ENCODE measurements at regions not wholly inside any gene's neighbourhood (a gene's known extent, or its start where the extent isn't known, plus 50 kb on each side); places are given as distances from the start of the nearest gene placed in this dataset.

DNA sequence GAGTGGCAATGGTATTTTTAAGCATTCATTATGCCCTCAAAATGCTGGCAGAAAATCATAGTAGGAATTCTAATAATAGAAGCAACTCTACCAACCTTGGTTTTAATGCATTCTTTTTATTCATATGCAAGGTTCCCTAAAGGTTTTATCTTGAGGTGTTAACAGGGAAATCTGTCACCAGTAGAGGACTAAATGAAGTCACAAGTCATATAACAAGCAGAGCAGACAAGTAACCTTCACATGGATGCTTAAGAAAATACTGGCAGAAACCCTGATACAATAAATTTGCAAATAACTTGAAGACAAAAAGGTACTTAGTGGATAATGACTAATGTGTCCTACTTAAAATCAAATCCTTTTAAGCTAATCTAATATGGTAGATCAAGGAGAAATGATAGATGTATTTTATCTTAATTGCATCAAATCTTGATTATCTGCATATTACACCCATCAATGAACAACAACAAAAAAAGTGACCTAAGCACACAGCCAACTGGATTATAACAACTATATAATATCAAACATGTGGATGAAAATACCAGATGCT, 73.3 kb downstream of the RFC3 start:
- H3K9ac ChIP-seq (ENCODE audit: low read depth in 1 of 2, low read length in 2 of 2): no peak overlapping the region
- no peaks in the 10 kb centered on the region for H3K4me1 ChIP-seq (ENCODE audit: control insufficient read depth in 4 of 4, insufficient read depth in 4 of 4, low read length in 3 of 4)
- H3K36me3 ChIP-seq (ENCODE audit: control insufficient read depth in 4 of 4, insufficient read depth in 3 of 4, low read depth in 1 of 4, low read length in 3 of 4): no peaks in the 10 kb centered on the region
- no peak overlapping the region for H3K27ac ChIP-seq (ENCODE audit: low read depth in 1 of 2, low read length in 2 of 2)
- no peak for DNase-seq (ENCODE audit: low spot score)
- no peaks in the 10 kb centered on the region for H3K27me3 ChIP-seq (ENCODE audit: control insufficient read depth in 4 of 4, insufficient read depth in 4 of 4, low read length in 3 of 4)
- no peak overlapping the region for H3K4me3 ChIP-seq (ENCODE audit: low read depth in 1 of 3, low read length in 3 of 3)
- peaks cover 0 to 7% (median 2%) of the 10 kb centered on the region in 4 donors for H3K9me3 ChIP-seq (ENCODE audit: control insufficient read depth in 4 of 4, low read length in 3 of 4)
- TF ChIP-seq NR2F2 (IDR thresholded peaks at IDR 0.05) (no peak), EGR1 (IDR thresholded peaks at IDR 0.05; ENCODE audit: low read depth in 2 of 2) (no peak), SP1 (IDR thresholded peaks at IDR 0.05) (no peak), JUND (IDR thresholded peaks at IDR 0.05) (no peak), TAF1 (conservative IDR thresholded peaks at IDR 0.05) (no peak)

DNA sequence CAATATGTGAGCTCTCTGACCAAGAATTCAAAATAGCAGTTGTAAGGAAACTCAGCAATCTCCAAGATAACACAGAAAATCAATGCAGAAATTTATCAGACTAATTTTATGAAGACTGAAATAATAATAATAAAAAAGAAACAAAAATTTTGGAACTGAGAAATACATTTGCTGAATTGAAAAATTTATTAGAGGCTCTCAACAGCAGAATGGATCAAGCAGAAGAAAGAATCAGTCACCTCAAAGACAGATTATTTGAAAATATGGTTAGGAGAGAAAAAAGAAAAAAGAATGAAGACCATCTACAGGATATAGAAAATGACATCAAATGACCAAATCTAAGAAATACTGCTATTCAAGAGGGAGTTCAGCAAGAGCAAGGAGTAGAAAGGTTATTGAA, 75.6 kb downstream of the RFC3 start:
- no peaks in the 10 kb centered on the region for H3K27me3 ChIP-seq (ENCODE audit: control insufficient read depth in 4 of 4, insufficient read depth in 4 of 4, low read length in 3 of 4)

More for the DNA sequence above, 75.6 kb downstream of the RFC3 start:
- Histone ChIP-seq H3K9me3 (ENCODE audit: control insufficient read depth in 4 of 4, low read length in 3 of 4) (peaks cover 0 to 7% (median 2%) of the 10 kb centered on the region in 4 donors), H3K4me3 (ENCODE audit: low read depth in 1 of 3, low read length in 3 of 3) (no peak overlapping the region), H3K27ac (ENCODE audit: low read depth in 1 of 2, low read length in 2 of 2) (no peak overlapping the region), H3K36me3 (ENCODE audit: control insufficient read depth in 4 of 4, insufficient read depth in 3 of 4, low read depth in 1 of 4, low read length in 3 of 4) (no peaks in the 10 kb centered on the region), H3K4me1 (ENCODE audit: control insufficient read depth in 4 of 4, insufficient read depth in 4 of 4, low read length in 3 of 4) (no peaks in the 10 kb centered on the region), H3K9ac (ENCODE audit: low read depth in 1 of 2, low read length in 2 of 2) (no peak overlapping the region)
- DNase-seq (ENCODE audit: low spot score): no peak
- TF ChIP-seq ATF3 (IDR thresholded peaks at IDR 0.05) (no peak), YY1 (IDR thresholded peaks at IDR 0.05) (no peak), RXRA (IDR thresholded peaks at IDR 0.05) (no peak), TAF1 (conservative IDR thresholded peaks at IDR 0.05) (no peak), JUND (IDR thresholded peaks at IDR 0.05) (no peak), FOXA1 (IDR thresholded peaks at IDR 0.05) (no peak), NR2F2 (IDR thresholded peaks at IDR 0.05) (no peak), SP1 (IDR thresholded peaks at IDR 0.05) (no peak), RAD21 (IDR thresholded peaks at IDR 0.05) (no peak), FOXA2 (IDR thresholded peaks at IDR 0.05) (no peak), HNF4A (conservative IDR thresholded peaks at IDR 0.05) (no peak), GABPA (IDR thresholded peaks at IDR 0.05 in 1 of 2, conservative IDR thresholded peaks at IDR 0.05 in 1 of 2) (no peak), HNF4G (IDR thresholded peaks at IDR 0.05) (no peak), MAX (IDR thresholded peaks at IDR 0.05) (no peak), EGR1 (IDR thresholded peaks at IDR 0.05; ENCODE audit: low read depth in 2 of 2) (no peak)
- TF ChIP-seq, protein P1, sequence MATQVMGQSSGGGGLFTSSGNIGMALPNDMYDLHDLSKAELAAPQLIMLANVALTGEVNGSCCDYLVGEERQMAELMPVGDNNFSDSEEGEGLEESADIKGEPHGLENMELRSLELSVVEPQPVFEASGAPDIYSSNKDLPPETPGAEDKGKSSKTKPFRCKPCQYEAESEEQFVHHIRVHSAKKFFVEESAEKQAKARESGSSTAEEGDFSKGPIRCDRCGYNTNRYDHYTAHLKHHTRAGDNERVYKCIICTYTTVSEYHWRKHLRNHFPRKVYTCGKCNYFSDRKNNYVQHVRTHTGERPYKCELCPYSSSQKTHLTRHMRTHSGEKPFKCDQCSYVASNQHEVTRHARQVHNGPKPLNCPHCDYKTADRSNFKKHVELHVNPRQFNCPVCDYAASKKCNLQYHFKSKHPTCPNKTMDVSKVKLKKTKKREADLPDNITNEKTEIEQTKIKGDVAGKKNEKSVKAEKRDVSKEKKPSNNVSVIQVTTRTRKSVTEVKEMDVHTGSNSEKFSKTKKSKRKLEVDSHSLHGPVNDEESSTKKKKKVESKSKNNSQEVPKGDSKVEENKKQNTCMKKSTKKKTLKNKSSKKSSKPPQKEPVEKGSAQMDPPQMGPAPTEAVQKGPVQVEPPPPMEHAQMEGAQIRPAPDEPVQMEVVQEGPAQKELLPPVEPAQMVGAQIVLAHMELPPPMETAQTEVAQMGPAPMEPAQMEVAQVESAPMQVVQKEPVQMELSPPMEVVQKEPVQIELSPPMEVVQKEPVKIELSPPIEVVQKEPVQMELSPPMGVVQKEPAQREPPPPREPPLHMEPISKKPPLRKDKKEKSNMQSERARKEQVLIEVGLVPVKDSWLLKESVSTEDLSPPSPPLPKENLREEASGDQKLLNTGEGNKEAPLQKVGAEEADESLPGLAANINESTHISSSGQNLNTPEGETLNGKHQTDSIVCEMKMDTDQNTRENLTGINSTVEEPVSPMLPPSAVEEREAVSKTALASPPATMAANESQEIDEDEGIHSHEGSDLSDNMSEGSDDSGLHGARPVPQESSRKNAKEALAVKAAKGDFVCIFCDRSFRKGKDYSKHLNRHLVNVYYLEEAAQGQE (IDR thresholded peaks at IDR 0.05): no peak
- TF ChIP-seq, protein P2, sequence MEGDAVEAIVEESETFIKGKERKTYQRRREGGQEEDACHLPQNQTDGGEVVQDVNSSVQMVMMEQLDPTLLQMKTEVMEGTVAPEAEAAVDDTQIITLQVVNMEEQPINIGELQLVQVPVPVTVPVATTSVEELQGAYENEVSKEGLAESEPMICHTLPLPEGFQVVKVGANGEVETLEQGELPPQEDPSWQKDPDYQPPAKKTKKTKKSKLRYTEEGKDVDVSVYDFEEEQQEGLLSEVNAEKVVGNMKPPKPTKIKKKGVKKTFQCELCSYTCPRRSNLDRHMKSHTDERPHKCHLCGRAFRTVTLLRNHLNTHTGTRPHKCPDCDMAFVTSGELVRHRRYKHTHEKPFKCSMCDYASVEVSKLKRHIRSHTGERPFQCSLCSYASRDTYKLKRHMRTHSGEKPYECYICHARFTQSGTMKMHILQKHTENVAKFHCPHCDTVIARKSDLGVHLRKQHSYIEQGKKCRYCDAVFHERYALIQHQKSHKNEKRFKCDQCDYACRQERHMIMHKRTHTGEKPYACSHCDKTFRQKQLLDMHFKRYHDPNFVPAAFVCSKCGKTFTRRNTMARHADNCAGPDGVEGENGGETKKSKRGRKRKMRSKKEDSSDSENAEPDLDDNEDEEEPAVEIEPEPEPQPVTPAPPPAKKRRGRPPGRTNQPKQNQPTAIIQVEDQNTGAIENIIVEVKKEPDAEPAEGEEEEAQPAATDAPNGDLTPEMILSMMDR (IDR thresholded peaks at IDR 0.05; ENCODE audit: low read depth, low read length, missing input control): no peak
- TF ChIP-seq, protein P3, sequence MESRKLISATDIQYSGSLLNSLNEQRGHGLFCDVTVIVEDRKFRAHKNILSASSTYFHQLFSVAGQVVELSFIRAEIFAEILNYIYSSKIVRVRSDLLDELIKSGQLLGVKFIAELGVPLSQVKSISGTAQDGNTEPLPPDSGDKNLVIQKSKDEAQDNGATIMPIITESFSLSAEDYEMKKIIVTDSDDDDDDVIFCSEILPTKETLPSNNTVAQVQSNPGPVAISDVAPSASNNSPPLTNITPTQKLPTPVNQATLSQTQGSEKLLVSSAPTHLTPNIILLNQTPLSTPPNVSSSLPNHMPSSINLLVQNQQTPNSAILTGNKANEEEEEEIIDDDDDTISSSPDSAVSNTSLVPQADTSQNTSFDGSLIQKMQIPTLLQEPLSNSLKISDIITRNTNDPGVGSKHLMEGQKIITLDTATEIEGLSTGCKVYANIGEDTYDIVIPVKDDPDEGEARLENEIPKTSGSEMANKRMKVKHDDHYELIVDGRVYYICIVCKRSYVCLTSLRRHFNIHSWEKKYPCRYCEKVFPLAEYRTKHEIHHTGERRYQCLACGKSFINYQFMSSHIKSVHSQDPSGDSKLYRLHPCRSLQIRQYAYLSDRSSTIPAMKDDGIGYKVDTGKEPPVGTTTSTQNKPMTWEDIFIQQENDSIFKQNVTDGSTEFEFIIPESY (IDR thresholded peaks at IDR 0.05): no peak

Data from liver (tissue), 7 donors.